ENCODE measurements at regions not wholly inside any gene's neighbourhood (a gene's known extent, or its start where the extent isn't known, plus 50 kb on each side); places are given as distances from the start of the nearest gene placed in this dataset.
"Not testable (repeated sequence)": the region's sequence is repeated elsewhere in the genome, so short reads cannot be mapped to it uniquely, and the experiment has no call there.

DNA sequence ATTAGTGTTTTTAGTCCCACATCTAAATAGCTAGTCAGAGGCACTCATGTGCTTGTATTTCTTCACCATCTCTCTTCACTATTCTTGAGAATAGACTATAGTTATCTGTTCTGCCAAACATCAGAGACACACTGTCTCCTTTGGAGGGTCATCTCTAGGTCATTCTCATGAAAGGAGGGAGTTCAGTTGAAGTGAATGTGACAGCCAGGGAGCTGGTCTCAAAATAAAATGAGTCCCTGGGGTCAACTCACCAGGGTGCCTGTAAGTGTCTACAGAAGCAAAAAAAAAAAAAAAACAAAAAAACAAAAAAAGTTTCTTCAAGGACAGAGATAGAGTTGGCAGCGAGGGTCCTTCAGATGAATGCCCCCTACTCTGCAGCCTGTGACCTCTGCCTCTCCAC, 171.0 kb downstream of the ID4 start:
- Histone ChIP-seq H3K4me3 (no peak overlapping the region), H3K36me3 (no peaks in the 10 kb centered on the region), H3K27ac (no peak overlapping the region), H3K27me3 (no peaks in the 10 kb centered on the region), H3K4me1 (no peaks in the 10 kb centered on the region), H3K9me3 (no peaks in the 10 kb centered on the region)
- 11% methylated on average over 1 of the region's 1 CpG for WGBS
- no peak for TF ChIP-seq POLR2AphosphoS5 (IDR thresholded peaks at IDR 0.05)
- TF ChIP-seq, protein P1, sequence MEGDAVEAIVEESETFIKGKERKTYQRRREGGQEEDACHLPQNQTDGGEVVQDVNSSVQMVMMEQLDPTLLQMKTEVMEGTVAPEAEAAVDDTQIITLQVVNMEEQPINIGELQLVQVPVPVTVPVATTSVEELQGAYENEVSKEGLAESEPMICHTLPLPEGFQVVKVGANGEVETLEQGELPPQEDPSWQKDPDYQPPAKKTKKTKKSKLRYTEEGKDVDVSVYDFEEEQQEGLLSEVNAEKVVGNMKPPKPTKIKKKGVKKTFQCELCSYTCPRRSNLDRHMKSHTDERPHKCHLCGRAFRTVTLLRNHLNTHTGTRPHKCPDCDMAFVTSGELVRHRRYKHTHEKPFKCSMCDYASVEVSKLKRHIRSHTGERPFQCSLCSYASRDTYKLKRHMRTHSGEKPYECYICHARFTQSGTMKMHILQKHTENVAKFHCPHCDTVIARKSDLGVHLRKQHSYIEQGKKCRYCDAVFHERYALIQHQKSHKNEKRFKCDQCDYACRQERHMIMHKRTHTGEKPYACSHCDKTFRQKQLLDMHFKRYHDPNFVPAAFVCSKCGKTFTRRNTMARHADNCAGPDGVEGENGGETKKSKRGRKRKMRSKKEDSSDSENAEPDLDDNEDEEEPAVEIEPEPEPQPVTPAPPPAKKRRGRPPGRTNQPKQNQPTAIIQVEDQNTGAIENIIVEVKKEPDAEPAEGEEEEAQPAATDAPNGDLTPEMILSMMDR (IDR thresholded peaks at IDR 0.05): no peak
- TF ChIP-seq POLR2A (IDR thresholded peaks at IDR 0.05): no peak
- TF ChIP-seq EP300 (IDR thresholded peaks at IDR 0.05): no peak
- no peak for DNase-seq (ENCODE audit: low spot score in 2 of 2)

DNA sequence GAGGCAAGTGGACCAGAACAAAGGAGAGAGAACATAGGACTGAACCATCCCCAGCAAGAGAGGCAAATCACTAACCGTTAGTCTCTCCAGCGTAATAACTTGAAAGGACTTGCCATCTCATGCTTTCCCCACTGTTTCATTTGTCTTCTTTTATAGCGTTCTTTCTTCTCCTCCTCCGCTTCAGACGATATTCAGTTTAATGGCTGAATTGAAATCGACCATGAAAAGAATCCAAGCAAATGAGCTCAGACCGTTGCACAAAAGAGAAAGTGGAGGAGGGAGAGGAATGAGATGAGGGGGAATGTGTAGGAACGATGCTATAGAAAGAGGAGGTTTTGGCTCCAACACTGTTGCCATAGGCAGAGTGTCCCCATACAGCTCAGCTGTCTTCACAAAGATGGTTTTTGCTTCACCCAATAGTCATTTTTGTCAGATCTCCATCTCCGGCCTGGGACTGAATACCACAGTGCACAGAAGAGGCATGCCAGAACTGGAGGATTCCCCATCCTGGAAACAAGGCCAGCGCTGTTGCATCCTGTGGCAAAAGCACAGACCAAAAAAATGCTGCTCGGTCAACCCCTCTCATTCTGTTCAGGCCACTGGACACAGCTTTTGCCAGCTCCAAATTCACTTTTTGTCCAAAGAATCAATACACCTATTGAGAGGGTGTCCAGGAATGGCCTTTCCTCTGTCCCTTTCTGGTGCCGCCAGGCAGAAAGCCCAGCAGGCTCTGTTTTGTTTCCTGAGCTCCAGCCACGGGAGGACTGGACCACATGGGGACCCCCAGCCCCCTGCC, 176.1 kb downstream of the ID4 start:
- H3K27me3 ChIP-seq: no peaks in the 10 kb centered on the region
- DNase-seq (ENCODE audit: low spot score in 2 of 2): no peak
- no peaks in the 10 kb centered on the region for H3K4me1 ChIP-seq
- H3K9me3 ChIP-seq: no peaks in the 10 kb centered on the region
- H3K36me3 ChIP-seq: no peaks in the 10 kb centered on the region
- WGBS: 81% methylated on average over 13 of the region's 13 CpGs
- H3K4me3 ChIP-seq: no peak overlapping the region
- no peak overlapping the region for H3K27ac ChIP-seq
- TF ChIP-seq, protein P1 (IDR thresholded peaks at IDR 0.05): no peak
- no peak for TF ChIP-seq POLR2AphosphoS5 (IDR thresholded peaks at IDR 0.05)
- no peak for TF ChIP-seq POLR2A (IDR thresholded peaks at IDR 0.05)
- no peak for TF ChIP-seq EP300 (IDR thresholded peaks at IDR 0.05)

DNA sequence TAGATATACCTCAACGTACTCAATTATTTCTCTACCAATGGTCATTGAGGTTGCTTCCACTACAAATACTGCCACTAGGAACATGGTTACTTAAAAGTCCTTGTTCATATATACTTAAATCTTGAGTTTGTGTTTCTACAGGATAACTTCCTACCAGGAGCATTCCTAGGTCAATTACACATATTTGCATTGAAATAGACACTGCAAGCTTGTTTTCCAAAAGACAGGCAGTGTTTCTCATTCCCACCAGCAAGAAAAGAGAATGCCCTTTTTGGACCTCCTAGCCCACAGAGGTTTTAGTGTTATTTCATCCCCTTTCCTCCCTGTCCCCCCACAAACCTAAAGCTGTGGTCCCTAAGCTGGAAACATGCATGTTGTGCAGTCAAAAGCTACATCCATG, 177.3 kb downstream of the ID4 start:
- TF ChIP-seq EP300 (IDR thresholded peaks at IDR 0.05) (no peak), POLR2AphosphoS5 (IDR thresholded peaks at IDR 0.05) (no peak), POLR2A (IDR thresholded peaks at IDR 0.05) (no peak)
- TF ChIP-seq, protein P1 (IDR thresholded peaks at IDR 0.05): no peak
- Histone ChIP-seq H3K27me3 (no peaks in the 10 kb centered on the region), H3K4me3 (no peak overlapping the region), H3K9me3 (no peaks in the 10 kb centered on the region), H3K4me1 (no peaks in the 10 kb centered on the region), H3K27ac (no peak overlapping the region), H3K36me3 (no peaks in the 10 kb centered on the region)
- DNase-seq (ENCODE audit: low spot score in 2 of 2): no peak
- WGBS: 97% methylated on average over 1 of the region's 1 CpG

DNA sequence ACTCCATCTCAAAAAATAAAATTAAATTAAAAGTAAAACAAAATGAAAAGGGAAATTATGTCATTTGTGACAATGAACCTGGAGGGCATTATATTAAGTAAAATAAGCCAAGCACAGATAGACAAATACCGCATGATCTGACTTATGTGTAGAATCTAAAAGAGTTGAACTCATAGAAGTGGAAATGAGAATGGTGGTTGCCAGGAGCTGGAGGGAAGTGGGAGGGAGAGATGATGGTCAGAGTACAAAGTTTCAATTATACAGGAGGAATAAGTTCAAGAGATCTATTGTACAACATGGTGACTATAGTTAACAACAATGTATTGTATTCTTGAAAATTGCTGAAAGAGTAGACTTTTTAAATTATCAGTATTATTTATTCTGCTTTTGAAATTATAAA, 183.4 kb downstream of the ID4 start:
- TF ChIP-seq, protein P1 (IDR thresholded peaks at IDR 0.05): no peak
- TF ChIP-seq EP300 (IDR thresholded peaks at IDR 0.05) (no peak), POLR2A (IDR thresholded peaks at IDR 0.05) (no peak), POLR2AphosphoS5 (IDR thresholded peaks at IDR 0.05) (no peak)
- H3K36me3 ChIP-seq: no peaks in the 10 kb centered on the region
- DNase-seq (ENCODE audit: low spot score in 2 of 2): no peak
- H3K27me3 ChIP-seq: no peaks in the 10 kb centered on the region
- 81% methylated on average over 1 of the region's 1 CpG for WGBS
- H3K27ac ChIP-seq: no peak overlapping the region
- no peaks in the 10 kb centered on the region for H3K4me1 ChIP-seq
- H3K4me3 ChIP-seq: no peak overlapping the region
- H3K9me3 ChIP-seq: no peaks in the 10 kb centered on the region

DNA sequence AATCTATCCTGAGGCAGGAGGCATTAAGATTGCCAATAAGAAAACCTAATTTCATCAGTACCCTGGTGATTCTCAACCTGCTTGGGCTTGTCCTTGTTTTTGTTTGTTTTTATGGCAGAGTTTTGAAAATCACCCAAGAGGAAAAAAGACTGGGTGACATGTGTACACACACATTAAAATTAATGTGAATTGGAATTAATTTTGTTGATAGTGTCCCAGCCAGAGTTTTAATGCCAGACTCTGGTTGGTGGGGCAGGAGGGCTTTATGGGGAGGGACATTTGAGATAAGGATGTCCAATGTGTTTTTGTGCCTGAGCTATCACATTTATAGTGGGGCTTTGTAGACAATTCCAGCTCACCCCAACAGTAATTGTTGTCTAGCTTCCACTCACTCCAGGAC, 184.6 kb downstream of the ID4 start:
- no peaks in the 10 kb centered on the region for H3K27me3 ChIP-seq
- TF ChIP-seq POLR2AphosphoS5 (IDR thresholded peaks at IDR 0.05) (no peak), POLR2A (IDR thresholded peaks at IDR 0.05) (no peak), EP300 (IDR thresholded peaks at IDR 0.05) (no peak)
- TF ChIP-seq, protein P1 (IDR thresholded peaks at IDR 0.05): no peak
- H3K4me3 ChIP-seq: no peak overlapping the region
- no peaks in the 10 kb centered on the region for H3K9me3 ChIP-seq
- H3K36me3 ChIP-seq: no peaks in the 10 kb centered on the region
- no peak for DNase-seq (ENCODE audit: low spot score in 2 of 2)
- H3K4me1 ChIP-seq: no peaks in the 10 kb centered on the region
- no peak overlapping the region for H3K27ac ChIP-seq

DNA sequence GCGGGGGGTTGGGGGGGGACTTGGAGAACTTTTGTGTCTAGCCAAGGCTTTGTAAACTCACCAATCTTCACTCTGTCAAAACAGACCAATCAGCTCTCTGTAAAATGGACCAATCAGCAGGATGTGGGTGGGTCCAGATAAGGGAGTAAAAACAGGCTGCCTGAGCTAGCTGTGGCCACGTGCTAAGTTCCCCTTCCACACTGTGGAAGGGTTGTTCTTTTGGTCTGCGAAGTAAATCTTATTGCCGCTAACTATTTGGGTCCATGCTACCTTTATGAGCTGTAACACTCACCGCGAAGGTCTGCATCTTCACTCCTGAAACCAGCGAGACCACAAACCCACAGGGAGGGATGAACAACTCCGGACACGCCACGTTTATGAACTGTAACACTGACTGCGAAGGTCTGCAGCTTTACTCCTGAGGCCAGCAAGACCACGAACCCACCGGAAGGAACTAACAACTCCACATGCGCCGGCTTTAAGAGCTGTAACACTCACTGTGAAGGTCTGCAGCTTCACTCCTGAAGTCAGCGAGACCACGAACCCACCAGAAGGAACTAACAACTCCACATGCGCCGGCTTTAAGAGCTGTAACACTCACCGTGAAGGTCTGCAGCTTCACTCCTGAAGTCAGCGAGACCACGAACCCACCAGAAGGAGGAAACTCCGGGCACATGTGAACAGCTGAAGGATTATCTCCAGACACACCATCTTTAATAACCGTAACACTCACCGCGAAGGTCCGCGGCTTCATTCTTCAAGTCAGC, 186.6 kb downstream of the ID4 start:
- not testable (repeated sequence) for DNase-seq (ENCODE audit: low spot score in 2 of 2); H3K27me3 ChIP-seq; H3K4me3 ChIP-seq; H3K9me3 ChIP-seq; H3K36me3 ChIP-seq; H3K27ac ChIP-seq; H3K4me1 ChIP-seq
- WGBS: 83% methylated on average over 28 of the region's 28 CpGs

All from suprapubic skin (tissue), 4 donors.